Stimulated activated CD8-positive, alpha-beta memory T cell treated with anti-CD3 and anti-CD28 coated beads, Interleukin-4, amount 100 ng/mL, for 24 hours (primary cell): ENCODE measurements at regions not wholly inside any gene's neighbourhood (a gene's known extent, or its start where the extent isn't known, plus 50 kb on each side); places are given as distances from the start of the nearest gene placed in this dataset.

Source experiments
- DNase-seq: peaks from one replicate; pipeline ENCODE4 v3.0.0-alpha.2; 2020; ENCODE audit warnings: low read depth

- DNase-seq: no peak
Measured at GRCh38 chr4:58688568-58688967, 1578.4 kb upstream of the IGFBP7 start.

- no peak for DNase-seq
Measured at GRCh38 chr4:58679886-58680285, 1569.7 kb upstream of the IGFBP7 start.

GRCh38 chr4:58679051-58679450 is 1568.9 kb upstream of the IGFBP7 start:
- no peak for DNase-seq

- no peak for DNase-seq
Measured at GRCh38 chr4:58669783-58670182, 1559.6 kb upstream of the IGFBP7 start.

- no peak for DNase-seq
Measured at GRCh38 chr4:58665649-58666048, 1555.5 kb upstream of the IGFBP7 start.

- DNase-seq: no peak
Measured at GRCh38 chr4:58658701-58659100, 1548.5 kb upstream of the IGFBP7 start.

- DNase-seq: no peak
Measured at GRCh38 chr4:58653251-58653650, 1543.1 kb upstream of the IGFBP7 start.

GRCh38 chr4:58649226-58649625 is 1539.0 kb upstream of the IGFBP7 start:
- DNase-seq: no peak

GRCh38 chr4:58646126-58646525 is 1535.9 kb upstream of the IGFBP7 start:
- no peak for DNase-seq

- DNase-seq: no peak
Measured at GRCh38 chr4:58644549-58644948, 1534.4 kb upstream of the IGFBP7 start.

- no peak for DNase-seq
Measured at GRCh38 chr4:58636381-58636780, 1526.2 kb upstream of the IGFBP7 start.

GRCh38 chr4:58617226-58617625 is 1507.0 kb upstream of the IGFBP7 start:
- DNase-seq: no peak

GRCh38 chr4:58611012-58611411 is 1500.8 kb upstream of the IGFBP7 start:
- no peak for DNase-seq

- no peak for DNase-seq
Measured at GRCh38 chr4:58606303-58606702, 1496.1 kb upstream of the IGFBP7 start.

- no peak for DNase-seq
Measured at GRCh38 chr4:58603951-58604350, 1493.8 kb upstream of the IGFBP7 start.

GRCh38 chr4:58602731-58603359 is 1492.7 kb upstream of the IGFBP7 start:
- no peak for DNase-seq

- DNase-seq: no peak
Measured at GRCh38 chr4:58602022-58602421, 1491.8 kb upstream of the IGFBP7 start.

GRCh38 chr4:58600290-58600689 is 1490.1 kb upstream of the IGFBP7 start:
- DNase-seq: no peak

GRCh38 chr4:58590722-58591121 is 1480.5 kb upstream of the IGFBP7 start:
- no peak for DNase-seq

GRCh38 chr4:58587856-58588255 is 1477.7 kb upstream of the IGFBP7 start:
- DNase-seq: no peak

- DNase-seq: no peak
Measured at GRCh38 chr4:58566260-58566659, 1456.1 kb upstream of the IGFBP7 start.

GRCh38 chr4:58564695-58565475 is 1454.7 kb upstream of the IGFBP7 start:
- no peak for DNase-seq

- no peak for DNase-seq
Measured at GRCh38 chr4:58561170-58561569, 1451.0 kb upstream of the IGFBP7 start.

GRCh38 chr4:58560736-58561135 is 1450.6 kb upstream of the IGFBP7 start:
- DNase-seq: no peak
